Common myeloid progenitor, CD34-positive (primary cell): ENCODE measurements at regions not wholly inside any gene's neighbourhood (a gene's known extent, or its start where the extent isn't known, plus 50 kb on each side); places are given as distances from the start of the nearest gene placed in this dataset.
A peak's percentile ranks its signal among the peaks of the same experiment; 100 is the strongest.

Experiments
- CTCF ChIA-PET: fragments of 350-600 bp; sonication (Branson Sonifier 250); formaldehyde crosslinking; loops from one replicate; lab custom pipeline; 2021; ENCODE audit warnings: antibody characterized with exemption; lab: Charles Lee
- POLR2A ChIA-PET: fragments of 350-600 bp; sonication (Branson Sonifier 250); formaldehyde crosslinking; loops from one replicate; lab custom pipeline; 2021; ENCODE audit warnings: antibody characterized with exemption; lab: Charles Lee
- DNase-seq, 3 donors: peaks; one replicate each; pipeline versions ENCODE4 v3.0.0 to v3.0.0-alpha.2; 2013
- H3K27ac ChIP-seq, 2 experiments: 1 replicate in 1 of 2; 2 replicates in 1 of 2; pipeline ENCODE4 v1.7.0; 2013; ENCODE audit warnings: inconsistent platforms in 2 of 2, low read length in 2 of 2, mild to moderate bottlenecking in 2 of 2, low read depth in 1 of 2, moderate library complexity in 1 of 2; ENCODE audit not compliant: severe bottlenecking in 2 of 2, insufficient read depth in 1 of 2, poor library complexity in 1 of 2
- H3K27me3 ChIP-seq, 5 experiments: replicated peaks in 2 of 5; 1 replicate in 3 of 5; 2 replicates in 2 of 5; pipeline versions ENCODE4 v1.6.1 to v1.7.0; 2013; ENCODE audit warnings: low read length in 4 of 5, mild to moderate bottlenecking in 2 of 5, moderate library complexity in 2 of 5, inconsistent platforms in 1 of 5; ENCODE audit not compliant: insufficient read depth in 5 of 5, control insufficient read depth in 4 of 5
- H3K36me3 ChIP-seq, 4 experiments: 1 replicate in 2 of 4; 2 replicates in 2 of 4; pipeline versions ENCODE4 v1.6.1 to v1.7.0; 2013; ENCODE audit warnings: low read length in 3 of 4, control low read depth in 1 of 4, mild to moderate bottlenecking in 1 of 4; ENCODE audit not compliant: control insufficient read depth in 4 of 4, insufficient read depth in 4 of 4
- H3K4me1 ChIP-seq, 4 experiments: 1 replicate in 3 of 4; 2 replicates in 1 of 4; pipeline versions ENCODE4 v1.6.1 to v1.7.1; 2013; ENCODE audit warnings: low read length in 3 of 4, mild to moderate bottlenecking in 3 of 4, control low read depth in 1 of 4, inconsistent platforms in 1 of 4, moderate library complexity in 1 of 4; ENCODE audit not compliant: control insufficient read depth in 4 of 4, insufficient read depth in 4 of 4; ENCODE audit errors: control extremely low read depth in 1 of 4
- H3K4me3 ChIP-seq, 7 experiments: 1 replicate in 4 of 7; 2 replicates in 3 of 7; pipeline versions ENCODE4 v1.5.1 to v1.7.0; 2013; ENCODE audit warnings: mild to moderate bottlenecking in 7 of 7, low read length in 6 of 7, moderate library complexity in 6 of 7, inconsistent platforms in 2 of 7, low read depth in 2 of 7, control low read depth in 1 of 7; ENCODE audit not compliant: insufficient read depth in 4 of 7, control insufficient read depth in 1 of 7; ENCODE audit errors: extremely low read depth in 1 of 7
- H3K9me3 ChIP-seq, 5 experiments: 1 replicate in 4 of 5; 2 replicates in 1 of 5; pipeline versions ENCODE4 v1.6.1 to v1.7.1; 2013; ENCODE audit warnings: low read length in 4 of 5, mild to moderate bottlenecking in 2 of 5, inconsistent platforms in 1 of 5, low read depth in 1 of 5, moderate library complexity in 1 of 5; ENCODE audit not compliant: control insufficient read depth in 4 of 5, insufficient read depth in 2 of 5; ENCODE audit errors: control extremely low read depth in 1 of 5
- WGBS: methylation state at CpG from one replicate; pipeline ENCODE4 v1.1.5; 2013; ENCODE audit not compliant: insufficient coverage; 5-methylcytosine and 5-hydroxymethylcytosine counted together

DNA sequence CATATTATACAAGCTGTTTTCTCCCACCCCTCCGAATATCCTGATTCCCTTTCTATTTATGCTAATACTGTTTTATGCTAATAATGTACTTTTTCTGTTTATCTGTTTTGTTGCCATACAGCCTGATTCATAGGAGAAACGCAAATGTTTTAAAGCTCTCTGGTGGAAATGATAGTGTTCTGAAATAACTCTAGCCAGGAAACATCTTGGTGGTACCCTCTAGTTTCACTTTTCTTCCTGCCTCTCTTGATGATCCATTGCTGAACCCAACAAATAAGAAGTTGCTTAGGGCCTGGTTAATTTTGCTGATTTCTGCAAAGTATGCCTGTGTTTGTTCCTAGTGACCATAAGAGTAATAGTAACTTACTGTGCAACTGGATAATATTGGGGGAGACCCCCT, 148.4 kb upstream of the KCTD1 start:
- Histone ChIP-seq H3K4me3 (no peak overlapping the region), H3K27ac (peak overlapping the region; percentile 44 to 65), H3K4me1 (peaks cover 9 to 27% (median 15%) of the 10 kb centered on the region in 4 experiments), H3K27me3 (no peaks in the 10 kb centered on the region), H3K9me3 (peaks cover 0 to 5% (median under 1%) of the 10 kb centered on the region in 5 experiments), H3K36me3 (no peaks in the 10 kb centered on the region)
- 0% methylated on average over 1 of the region's 2 CpGs for WGBS
- peak in 2 of 3 donors; percentile 86 to 88 for DNase-seq
- CTCF ChIA-PET = no interaction called here
- POLR2A ChIA-PET = interaction anchor here (0.7 kb wide), 1 partner anchor 104 kb away, joined by 3 read pairs; no protein-coding TSS in a partner anchor

DNA sequence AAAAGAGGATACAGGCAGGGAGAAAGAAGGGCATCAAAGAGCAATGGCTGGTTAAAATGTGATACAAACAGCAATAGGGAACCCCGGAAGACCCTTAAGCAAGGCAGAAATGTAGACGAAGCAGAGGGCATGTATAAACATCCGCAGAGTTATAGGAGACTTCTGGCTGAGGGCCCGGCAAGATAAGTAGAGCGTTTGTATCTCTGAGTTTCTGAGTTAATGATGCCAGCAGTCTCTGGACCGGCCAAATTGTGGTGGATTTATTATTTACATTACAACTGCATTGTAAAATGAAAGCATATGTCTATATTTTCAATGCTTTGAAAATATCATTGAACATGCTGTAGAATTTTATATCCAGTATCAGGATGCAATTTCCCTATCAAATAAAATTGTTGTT, 148.0 kb upstream of the KCTD1 start:
- H3K9me3 ChIP-seq = peaks cover 0 to 7% (median 2%) of the 10 kb centered on the region in 5 experiments
- POLR2A ChIA-PET = no interaction called here
- no peak overlapping the region for H3K4me3 ChIP-seq
- WGBS = 100% methylated on average over 1 of the region's 6 CpGs
- no peak for DNase-seq
- peak overlapping the region; percentile 44 to 65 for H3K27ac ChIP-seq
- H3K27me3 ChIP-seq = no peaks in the 10 kb centered on the region
- peaks cover 9 to 23% (median 11%) of the 10 kb centered on the region in 4 experiments for H3K4me1 ChIP-seq
- H3K36me3 ChIP-seq = no peaks in the 10 kb centered on the region
- CTCF ChIA-PET = no interaction called here

DNA sequence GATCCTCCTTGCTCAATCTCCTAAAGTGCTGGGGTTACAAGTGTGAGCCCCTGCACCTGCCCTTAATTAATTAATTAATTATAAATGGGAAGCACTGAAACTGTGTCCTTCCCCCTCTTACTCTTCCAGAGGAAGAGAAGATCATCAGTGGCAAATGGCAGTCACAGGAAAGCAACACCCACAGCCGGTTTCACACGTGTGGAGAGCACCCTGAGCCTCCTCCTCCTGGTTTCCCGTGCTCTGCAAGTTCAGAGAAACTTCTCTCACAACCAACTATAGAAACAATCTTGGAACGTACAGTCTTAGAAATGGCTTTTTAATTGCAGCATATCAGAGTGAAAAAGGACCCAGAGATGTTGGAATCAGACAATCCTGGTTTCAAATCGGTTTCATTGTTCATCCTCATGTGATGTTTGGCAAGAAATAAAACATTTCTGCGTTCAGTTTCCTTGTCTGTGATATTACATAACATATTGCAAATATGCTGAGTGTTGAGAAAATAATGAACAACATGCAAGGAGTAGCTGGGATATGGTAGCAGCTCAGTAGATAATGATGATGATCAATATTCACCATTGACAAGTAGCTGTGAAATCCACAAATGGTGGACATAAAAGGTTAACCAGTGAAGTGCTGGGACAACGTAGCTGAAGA, 141.0 kb upstream of the KCTD1 start:
- POLR2A ChIA-PET = no interaction called here
- H3K4me1 ChIP-seq = no peaks in the 10 kb centered on the region
- no peaks in the 10 kb centered on the region for H3K36me3 ChIP-seq
- 42% methylated on average over 2 of the region's 7 CpGs for WGBS
- H3K4me3 ChIP-seq = no peak overlapping the region
- H3K27me3 ChIP-seq = no peaks in the 10 kb centered on the region
- no peak overlapping the region for H3K27ac ChIP-seq
- DNase-seq = no peak
- H3K9me3 ChIP-seq = peaks cover 0 to 9% (median 3%) of the 10 kb centered on the region in 5 experiments
- CTCF ChIA-PET = interaction anchor here (1.1 kb wide), 1 partner anchor 12 kb away, joined by 3 read pairs; no protein-coding TSS in a partner anchor

- no peak for DNase-seq
- Histone ChIP-seq H3K4me3 (no peak overlapping the region), H3K9me3 (peaks cover 0 to 3% (median 0%) of the 10 kb centered on the region in 5 experiments), H3K4me1 (no peaks in the 10 kb centered on the region), H3K36me3 (no peaks in the 10 kb centered on the region), H3K27me3 (peaks cover 0 to 3% (median 0%) of the 10 kb centered on the region in 5 experiments), H3K27ac (no peak overlapping the region)
- WGBS = no CpG with 5 or more reads among the region's 3 CpGs
- ChIA-PET POLR2A (no interaction called here), CTCF (interaction anchor here (1.4 to 2.5 kb wide), 2 partner anchors 9 to 15 kb away, joined by 3 to 6 read pairs; no protein-coding TSS in a partner anchor)
These were observed 138.2 kb upstream of the KCTD1 start for GRCh38 chr18:26686532-26686931.

GRCh38 chr18:26685438-26686157, 137.2 kb upstream of the KCTD1 start:
- CTCF ChIA-PET = interaction anchor here (1.4 kb wide), 1 partner anchor 16 kb away, joined by 3 read pairs; no protein-coding TSS in a partner anchor
- H3K9me3 ChIP-seq = no peaks in the 10 kb centered on the region

GRCh38 chr18:26677957-26678356, 129.6 kb upstream of the KCTD1 start:
- ChIA-PET CTCF (interaction anchor here (0.8 to 1.5 kb wide), 2 partner anchors 10 to 12 kb away, joined by 3 to 6 read pairs; no protein-coding TSS in a partner anchor), POLR2A (no interaction called here)
- Histone ChIP-seq H3K27me3 (peaks cover 0 to 4% (median 0%) of the 10 kb centered on the region in 5 experiments), H3K36me3 (no peaks in the 10 kb centered on the region), H3K27ac (no peak overlapping the region), H3K9me3 (peaks cover 0 to 10% (median 2%) of the 10 kb centered on the region in 5 experiments), H3K4me3 (no peak overlapping the region), H3K4me1 (no peaks in the 10 kb centered on the region)
- DNase-seq = no peak
- 83% methylated on average over 1 of the region's 1 CpG for WGBS

More at GRCh38 chr18:26685438-26686157, 137.2 kb upstream of the KCTD1 start:
- peaks cover 0 to 4% (median 0%) of the 10 kb centered on the region in 5 experiments for H3K27me3 ChIP-seq
- H3K36me3 ChIP-seq = no peaks in the 10 kb centered on the region
- H3K4me1 ChIP-seq = no peaks in the 10 kb centered on the region
- POLR2A ChIA-PET = no interaction called here
- 100% methylated on average over 2 of the region's 5 CpGs for WGBS
- no peak overlapping the region for H3K27ac ChIP-seq
- no peak overlapping the region for H3K4me3 ChIP-seq
- DNase-seq = no peak
